CD4-positive, alpha-beta T cell treated with Interleukin-15 for 1 hour (primary cell): ENCODE measurements at regions not wholly inside any gene's neighbourhood (a gene's known extent, or its start where the extent isn't known, plus 50 kb on each side); places are given as distances from the start of the nearest gene placed in this dataset.

Experiments
- DNase-seq: peaks from one replicate; pipeline ENCODE4 v3.0.0-alpha.2; 2020

DNA sequence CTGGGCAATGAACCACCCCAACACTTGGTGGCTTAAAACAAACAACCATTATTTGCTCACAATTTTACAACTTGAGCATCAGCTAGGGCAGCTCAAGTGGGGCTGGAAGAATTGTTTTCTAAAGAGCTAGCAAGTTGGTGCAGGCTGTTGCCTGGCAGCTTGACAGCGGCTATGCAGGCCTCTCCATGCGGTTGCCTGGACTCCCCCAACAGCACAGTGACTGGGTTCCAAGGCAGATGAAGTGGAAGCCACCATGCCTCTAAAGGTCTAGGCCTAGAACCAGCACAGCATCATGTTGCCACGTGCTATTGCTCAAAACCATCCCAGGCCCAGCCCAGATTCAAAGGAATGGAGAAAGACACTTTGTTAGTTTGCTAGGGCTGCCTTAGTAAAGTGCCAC, 114.8 kb downstream of the BCOR start:
- DNase-seq = no peak

DNA sequence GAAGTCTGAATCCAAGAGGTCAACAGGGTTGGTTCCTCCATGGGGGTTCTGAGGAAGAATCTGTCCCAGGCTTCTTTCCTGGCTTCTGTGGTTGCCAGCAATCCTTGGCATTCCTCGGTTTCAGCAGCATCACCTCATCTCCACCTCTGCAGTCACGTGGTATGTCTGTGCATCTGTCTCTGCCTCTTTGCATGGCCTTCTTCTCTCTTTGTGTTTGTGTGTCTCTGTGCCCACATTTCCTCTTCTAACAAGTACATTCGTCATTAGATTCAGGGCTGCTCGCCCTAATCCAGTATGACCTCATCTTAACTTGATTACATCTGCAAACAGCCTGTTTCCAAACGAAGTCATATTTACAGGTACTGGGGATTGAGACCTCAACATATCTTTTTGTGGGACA, 114.0 kb downstream of the BCOR start:
- DNase-seq = no peak

DNA sequence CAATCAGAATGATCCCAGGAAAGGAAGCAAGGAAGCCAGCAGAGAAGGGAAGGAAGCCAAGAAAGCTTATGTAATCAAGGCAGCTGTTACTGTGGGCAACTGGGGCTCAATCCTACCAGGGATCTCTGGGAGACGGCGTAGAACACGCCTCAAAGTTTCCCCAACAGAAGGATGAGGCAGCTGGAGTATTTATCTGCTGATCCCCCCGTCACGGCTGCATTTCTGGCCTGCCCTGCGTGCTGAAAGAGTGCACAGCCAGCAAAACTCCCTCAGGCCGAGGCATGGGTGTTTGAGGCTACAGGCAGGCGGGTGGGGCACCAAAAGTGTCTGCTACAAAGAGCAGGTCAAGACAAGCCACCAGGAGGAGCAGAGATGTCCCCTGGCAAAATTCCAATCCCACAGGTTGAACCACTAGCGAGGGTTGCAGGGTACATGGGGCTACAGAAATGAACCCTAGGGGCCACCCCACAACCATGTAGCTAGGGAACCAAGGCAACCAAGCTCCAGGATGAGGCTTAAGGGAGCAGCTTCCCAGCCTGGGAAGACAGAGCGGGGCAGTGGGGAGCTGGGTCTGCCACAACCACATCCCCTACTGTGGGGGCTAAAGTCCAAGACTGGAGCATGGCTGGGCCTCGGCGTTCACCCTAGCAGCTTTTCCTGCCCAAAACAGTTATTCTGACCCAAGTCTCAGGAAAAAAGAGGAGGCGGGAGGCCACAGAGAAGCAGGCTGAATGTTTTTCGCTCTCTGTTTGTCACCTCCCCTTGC, 113.4 kb downstream of the BCOR start:
- no peak for DNase-seq

DNA sequence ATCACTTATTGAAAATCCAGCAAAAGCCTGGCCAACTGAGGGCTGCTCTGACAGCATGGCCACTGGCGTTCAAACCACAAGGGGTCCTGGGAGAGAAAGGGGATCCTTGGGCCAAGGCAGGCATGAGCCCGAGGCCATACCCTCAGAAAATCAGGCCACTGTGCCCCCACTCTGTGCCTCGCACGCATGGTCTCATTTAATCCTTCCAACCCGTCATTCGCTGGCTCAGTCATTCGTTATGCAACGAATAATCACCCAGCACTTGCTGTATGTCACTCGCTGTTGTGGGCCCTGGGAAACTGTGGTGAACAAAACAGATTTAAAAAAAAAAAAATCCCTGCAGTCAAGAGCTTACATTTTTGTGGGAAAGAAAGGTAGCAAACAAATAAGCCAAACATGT, 112.7 kb downstream of the BCOR start:
- DNase-seq = no peak

DNA sequence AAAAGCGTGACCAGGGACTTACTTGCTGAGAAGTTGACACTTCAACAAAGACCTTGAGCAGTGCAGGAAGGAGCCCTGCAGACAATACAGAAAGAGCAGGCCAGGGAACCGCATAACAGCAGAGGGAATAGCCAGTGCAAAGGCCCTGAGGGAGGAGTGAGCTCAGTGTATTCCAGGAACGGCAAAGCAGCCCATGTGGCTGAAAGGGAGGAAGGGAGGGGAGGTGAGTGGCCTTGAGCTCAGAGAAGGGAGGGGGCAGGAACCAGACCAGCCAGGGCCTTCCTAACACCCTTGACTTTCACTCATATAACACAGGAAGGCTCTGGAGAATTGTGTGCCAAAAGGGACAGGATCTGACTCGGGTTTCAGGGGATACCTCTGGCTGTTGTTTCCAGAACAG, 112.2 kb downstream of the BCOR start:
- no peak for DNase-seq

DNA sequence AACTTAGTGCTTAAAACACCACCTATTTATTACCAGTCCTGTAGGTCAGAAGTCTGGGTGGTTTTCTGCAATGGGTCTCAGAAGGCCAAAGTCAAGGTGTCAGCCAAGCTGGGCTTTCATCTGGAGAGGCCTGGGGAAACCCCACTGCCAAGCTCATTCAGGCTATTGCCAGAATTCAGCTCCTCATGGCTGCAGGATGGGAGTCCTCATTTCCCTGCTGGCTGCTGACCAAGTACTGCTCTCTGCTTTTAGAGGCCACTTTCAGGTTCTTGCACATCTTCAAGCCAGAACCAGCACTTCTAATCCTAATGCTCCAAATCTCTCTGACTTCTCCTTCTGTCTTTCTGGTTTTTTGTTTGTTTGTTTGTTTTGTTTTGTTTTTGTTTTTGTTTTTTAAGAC, 109.3 kb downstream of the BCOR start:
- no peak for DNase-seq

DNA sequence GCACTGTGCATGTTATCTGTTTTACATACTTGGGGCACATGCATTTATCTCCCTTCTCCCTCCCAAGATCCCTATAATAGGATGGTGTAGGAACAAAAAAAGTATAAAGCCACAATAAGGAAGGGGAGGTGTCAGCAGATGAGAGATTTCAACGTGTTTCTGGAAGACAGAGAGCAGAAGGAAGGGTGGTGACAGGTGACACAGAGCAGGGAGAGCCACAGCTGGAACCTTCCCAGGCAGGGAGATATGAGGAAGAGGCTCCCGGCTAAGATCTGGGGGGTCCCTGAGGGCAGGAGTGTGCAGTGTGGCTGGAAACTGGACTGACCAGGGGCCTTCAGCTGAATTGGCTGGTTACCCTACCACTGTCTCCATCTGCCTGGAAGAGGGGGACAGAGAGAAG, 107.4 kb downstream of the BCOR start:
- no peak for DNase-seq

DNA sequence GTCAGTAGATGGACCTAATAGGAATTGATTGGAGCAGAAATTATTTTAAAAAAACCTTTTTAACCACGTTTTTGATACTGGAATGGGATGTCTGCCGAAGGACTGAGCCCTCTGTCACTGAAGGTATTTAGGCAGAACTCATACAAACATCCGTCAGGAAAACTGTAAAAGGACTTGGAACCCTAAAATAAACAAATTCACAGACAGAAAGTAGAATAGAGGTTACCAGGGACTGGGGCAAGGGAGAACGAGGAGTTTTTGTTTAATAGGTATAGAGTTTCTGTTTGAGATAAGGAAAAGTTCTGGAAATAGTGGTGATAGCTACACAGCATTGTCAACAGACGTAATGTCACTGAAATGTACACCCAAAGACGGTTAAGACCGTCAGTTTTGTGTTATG, 105.5 kb downstream of the BCOR start:
- DNase-seq = no peak

DNA sequence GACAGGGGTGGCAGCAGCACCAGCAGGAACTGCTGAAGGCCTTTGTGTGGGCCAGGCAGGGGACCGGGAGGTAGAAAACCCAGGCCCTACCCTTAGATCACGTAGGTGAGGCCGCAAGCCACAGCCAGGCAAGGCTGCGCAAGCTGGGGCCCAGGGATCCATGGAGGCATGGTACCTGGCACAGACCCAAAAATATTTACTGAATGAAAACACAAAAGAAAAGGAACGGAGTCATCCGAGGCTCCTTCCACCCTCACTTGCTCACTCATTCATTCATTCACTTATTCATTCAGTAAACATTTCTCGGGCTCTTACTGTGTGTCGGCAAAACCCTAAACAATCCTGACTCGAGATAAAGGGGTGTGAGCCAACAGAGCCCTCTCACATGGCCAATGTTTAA, 102.3 kb downstream of the BCOR start:
- no peak for DNase-seq

DNA sequence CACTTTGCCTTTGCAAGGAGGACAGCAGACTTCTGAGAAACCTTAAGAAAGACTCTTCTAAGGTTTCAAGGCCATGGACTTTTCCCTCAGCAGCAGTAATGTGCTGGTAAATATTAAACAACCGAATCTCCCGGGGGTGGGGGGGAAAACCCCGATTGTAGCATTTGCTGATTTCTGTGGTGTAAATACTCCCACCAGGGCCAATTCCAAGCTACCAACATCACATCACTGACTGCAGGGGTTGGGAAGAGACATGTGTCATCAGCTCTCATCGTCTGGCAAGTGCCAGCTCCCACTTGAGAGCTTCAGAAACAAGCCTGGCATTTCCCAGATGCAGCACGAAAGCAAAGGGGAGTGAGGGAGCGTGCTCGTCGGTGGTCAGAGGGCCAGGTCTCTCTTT, 101.2 kb downstream of the BCOR start:
- no peak for DNase-seq

DNA sequence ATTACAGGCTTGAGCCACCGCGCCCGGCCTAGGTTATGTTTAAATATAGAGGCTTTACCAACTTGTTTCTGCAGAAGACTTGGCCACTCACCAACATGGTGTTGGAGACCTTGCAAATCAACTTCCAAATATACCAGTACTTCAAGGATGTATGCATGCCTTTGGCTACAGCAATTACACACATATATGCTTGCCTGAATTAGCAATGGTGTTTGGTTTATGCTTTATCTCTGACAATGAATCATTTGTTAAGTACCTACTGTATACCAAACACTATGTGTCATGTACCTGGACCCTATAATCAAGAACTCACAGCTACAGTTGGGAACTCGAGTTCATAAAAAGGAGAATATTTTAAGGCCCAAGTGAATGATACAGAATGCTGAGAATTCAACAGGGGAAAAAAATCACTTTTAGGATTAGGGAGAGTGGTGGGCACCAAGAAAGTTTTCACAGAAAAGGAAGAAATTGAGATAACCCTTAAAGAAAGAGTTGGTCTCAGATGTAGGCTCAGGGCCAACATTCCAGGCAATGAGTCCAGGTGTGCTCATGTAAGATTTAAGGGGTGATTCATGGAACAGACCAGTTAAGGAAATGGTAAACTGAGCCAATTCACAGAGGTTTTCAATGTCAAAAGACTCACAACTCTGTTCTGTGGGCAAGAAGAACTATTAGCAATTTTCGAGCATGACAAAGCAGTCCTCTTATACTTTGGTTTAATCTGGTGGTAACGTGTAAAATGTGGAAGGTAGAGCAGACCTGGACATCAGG, 98.9 kb downstream of the BCOR start:
- DNase-seq = no peak
